H1 (cell line): ENCODE measurements at regions not wholly inside any gene's neighbourhood (a gene's known extent, or its start where the extent isn't known, plus 50 kb on each side); places are given as distances from the start of the nearest gene placed in this dataset.

Experiments used
- CTCF ChIA-PET: fragments of 300-600 bp; sonication (Branson Sonifier 250); formaldehyde crosslinking; loops from one replicate; lab custom pipeline; 2021; ENCODE audit not compliant: partially characterized antibody; lab: Charles Lee
- POLR2A ChIA-PET: fragments of 300-600 bp; sonication (Branson Sonifier 250); formaldehyde crosslinking; loops from one replicate; lab custom pipeline; 2021; ENCODE audit warnings: inconsistent platforms; ENCODE audit not compliant: partially characterized antibody; lab: Charles Lee
- DNase-seq, 2 experiments: peaks; one replicate each; pipeline versions ENCODE4 v3.0.0 to v3.0.0-alpha.2; 2010 to 2022; ENCODE audit warnings: low spot score in 2 of 2, low read depth in 1 of 2, mixed read lengths in 1 of 2
- FAIRE-seq: peaks from 2 replicates; lab custom pipeline; 2011; peaks lifted over from hg19 to GRCh38; lab: Jason Lieb, UNC
- H2AFZ ChIP-seq: 2 replicates; pipeline ENCODE4 v1.8.1; 2012; ENCODE audit warnings: low read length, inconsistent platforms
- H2AK5ac ChIP-seq: 2 replicates; pipeline ENCODE4 v1.6.1; 2013; ENCODE audit warnings: low read depth, low read length
- H2BK120ac ChIP-seq: replicated peaks from 2 replicates; pipeline ENCODE3; 2013; ENCODE audit warnings: low read depth, low read length, inconsistent platforms
- H2BK12ac ChIP-seq: 2 replicates; pipeline ENCODE4 v1.6.1; 2013; ENCODE audit warnings: low read depth, low read length
- H2BK15ac ChIP-seq: 2 replicates; pipeline ENCODE4 v1.6.1; 2013; ENCODE audit warnings: low read length
- H2BK20ac ChIP-seq: 2 replicates; pipeline ENCODE4 v1.6.1; 2013; ENCODE audit warnings: low read length
- H2BK5ac ChIP-seq: 2 replicates; pipeline ENCODE4 v1.6.1; 2013; ENCODE audit warnings: low read depth, low read length
- H3K14ac ChIP-seq: 2 replicates; pipeline ENCODE4 v1.6.1; 2013; ENCODE audit warnings: inconsistent platforms; ENCODE audit not compliant: insufficient read length
- H3K18ac ChIP-seq: 2 replicates; pipeline ENCODE4 v1.6.1; 2013; ENCODE audit warnings: low read length; ENCODE audit errors: extremely low read depth
- H3K23ac ChIP-seq: 2 replicates; pipeline ENCODE4 v1.6.1; 2013; ENCODE audit warnings: inconsistent platforms; ENCODE audit not compliant: insufficient read length
- H3K23me2 ChIP-seq: 2 replicates; pipeline ENCODE4 v1.6.1; 2013; ENCODE audit warnings: low read depth, low read length
- H3K27ac ChIP-seq: 2 replicates; pipeline ENCODE4 v1.6.1; 2011; ENCODE audit warnings: low read depth, low read length, inconsistent platforms
- H3K27me3 ChIP-seq, 4 experiments: replicated peaks in 1 of 4; 1 replicate in 1 of 4; 2 replicates in 3 of 4; pipeline versions ENCODE4 v1.6.1 to v1.8.1; 2011 to 2013; ENCODE audit warnings: low read length in 3 of 4, mild to moderate bottlenecking in 3 of 4, inconsistent platforms in 2 of 4, mixed read lengths in 2 of 4, moderate library complexity in 1 of 4; ENCODE audit not compliant: control insufficient read depth in 3 of 4, insufficient read depth in 3 of 4; ENCODE audit errors: extremely low read depth in 1 of 4
- H3K36me3 ChIP-seq, 4 experiments: 2 replicates each; pipeline versions ENCODE4 v1.6.1 to v1.8.1; 2011 to 2013; ENCODE audit warnings: mild to moderate bottlenecking in 4 of 4, low read length in 3 of 4, moderate library complexity in 2 of 4, control low read depth in 1 of 4, inconsistent platforms in 1 of 4; ENCODE audit not compliant: insufficient read depth in 4 of 4, control insufficient read depth in 2 of 4
- H3K4ac ChIP-seq: replicated peaks from 2 replicates; pipeline ENCODE3; 2013; ENCODE audit warnings: low read length, low read depth, mixed read lengths, inconsistent platforms; ENCODE audit not compliant: insufficient read length
- H3K4me1 ChIP-seq, 4 experiments: replicated peaks in 1 of 4; 1 replicate in 1 of 4; 2 replicates in 3 of 4; pipeline versions ENCODE4 v1.6.1 to v1.8.1; 2011 to 2013; ENCODE audit warnings: low read length in 3 of 4, inconsistent platforms in 2 of 4, mixed read lengths in 1 of 4; ENCODE audit not compliant: insufficient read depth in 4 of 4, control insufficient read depth in 3 of 4
- H3K4me2 ChIP-seq, 2 experiments: 2 replicates each; pipeline versions ENCODE4 v1.6.1 to v1.8.1; 2011 to 2013; ENCODE audit warnings: low read depth in 2 of 2, low read length in 2 of 2, control low read depth in 1 of 2, inconsistent platforms in 1 of 2, mild to moderate bottlenecking in 1 of 2; ENCODE audit not compliant: insufficient read depth in 1 of 2
- H3K4me3 ChIP-seq, 4 experiments: fragments of 200-600, 300-600 bp in 1 of 4; sonication (generic), shearing (Covaris generic), sonication (Bioruptor Twin) in 1 of 4; 2 replicates each; pipeline versions ENCODE4 v1.5.1 to v1.8.1; 2011 to 2016; ENCODE audit warnings: low read length in 4 of 4, low read depth in 3 of 4, control low read depth in 2 of 4, inconsistent platforms in 2 of 4, mild to moderate bottlenecking in 2 of 4, mixed read lengths in 1 of 4, moderate library complexity in 1 of 4; ENCODE audit not compliant: insufficient read depth in 2 of 4; ENCODE audit errors: extremely low read depth in 1 of 4
- H3K56ac ChIP-seq: replicated peaks from 2 replicates; pipeline ENCODE3; 2013; ENCODE audit warnings: low read depth, mild to moderate bottlenecking, mixed read lengths, low read length, inconsistent platforms; ENCODE audit not compliant: insufficient read length
- H3K79me1 ChIP-seq: 2 replicates; pipeline ENCODE4 v1.6.1; 2013; ENCODE audit warnings: low read depth, low read length, control low read depth
- H3K79me2 ChIP-seq, 2 experiments: 2 replicates each; pipeline versions ENCODE4 v1.6.1 to v1.8.1; 2012 to 2013; ENCODE audit warnings: low read length in 2 of 2, mild to moderate bottlenecking in 2 of 2, inconsistent platforms in 1 of 2; ENCODE audit not compliant: insufficient read depth in 2 of 2, control insufficient read depth in 1 of 2
- H3K9ac ChIP-seq, 4 experiments: replicated peaks in 1 of 4; 1 replicate in 1 of 4; 2 replicates in 3 of 4; pipeline versions ENCODE4 v1.6.1 to v1.8.1; 2011 to 2013; ENCODE audit warnings: low read depth in 3 of 4, low read length in 3 of 4, control low read depth in 2 of 4, mild to moderate bottlenecking in 2 of 4, moderate library complexity in 2 of 4, inconsistent platforms in 1 of 4; ENCODE audit errors: extremely low read depth in 1 of 4
- H3K9me3 ChIP-seq, 2 experiments: 2 replicates each; pipeline versions ENCODE4 v1.6.1 to v1.8.1; 2012 to 2013; ENCODE audit warnings: mild to moderate bottlenecking in 2 of 2, moderate library complexity in 2 of 2, control low read depth in 1 of 2, inconsistent platforms in 1 of 2, low read depth in 1 of 2, low read length in 1 of 2, mixed read lengths in 1 of 2; ENCODE audit not compliant: insufficient read depth in 2 of 2
- H4K20me1 ChIP-seq, 2 experiments: replicated peaks in 1 of 2; 2 replicates each; pipeline versions ENCODE3 to v1.8.1; 2011 to 2013; ENCODE audit warnings: inconsistent platforms in 2 of 2, low read length in 2 of 2, mild to moderate bottlenecking in 1 of 2; ENCODE audit not compliant: insufficient read depth in 2 of 2, control insufficient read depth in 1 of 2
- H4K5ac ChIP-seq: 2 replicates; pipeline ENCODE4 v1.6.1; 2013; ENCODE audit warnings: low read length, low read depth, mixed read lengths, inconsistent platforms; ENCODE audit not compliant: insufficient read length
- H4K8ac ChIP-seq: 2 replicates; pipeline ENCODE4 v1.8.0; 2013; ENCODE audit warnings: mild to moderate bottlenecking, moderate library complexity, low read length, inconsistent platforms; ENCODE audit not compliant: insufficient read depth; ENCODE audit errors: extremely low read depth
- H4K91ac ChIP-seq: replicated peaks from 2 replicates; pipeline ENCODE3; 2013; ENCODE audit warnings: low read length, mixed read lengths, inconsistent platforms; ENCODE audit not compliant: insufficient read length
- CEBPB ChIP-seq: IDR thresholded peaks from 2 replicates; pipeline ENCODE4 v1.6.1; 2012; ENCODE audit warnings: low read depth, low read length
- CHD1 ChIP-seq: IDR thresholded peaks from 2 replicates; pipeline ENCODE4 v1.6.1; 2012; ENCODE audit warnings: low read depth, low read length, improper control_type of control experiment
- EZH2 ChIP-seq: fragments of 200-600 bp; sonication (generic); IDR thresholded peaks from 2 replicates; pipeline ENCODE4 v1.7.1; 2012; ENCODE audit warnings: low read depth, mild to moderate bottlenecking, moderate library complexity, low read length, inconsistent platforms; ENCODE audit not compliant: severe bottlenecking
- JUND ChIP-seq: IDR thresholded peaks from 2 replicates; pipeline ENCODE4 v1.6.1; 2011; ENCODE audit warnings: mild to moderate bottlenecking, improper control_type of control experiment, low read length
- KDM1A ChIP-seq: fragments of 200-600, 300-600 bp; sonication (generic); IDR thresholded peaks from 2 replicates; pipeline ENCODE4 v1.7.1; 2016; ENCODE audit warnings: mild to moderate bottlenecking, low read length, borderline replicate concordance
- MAFK ChIP-seq: IDR thresholded peaks from 2 replicates; pipeline ENCODE4 v1.6.1; 2012; ENCODE audit warnings: low read depth, mild to moderate bottlenecking, improper control_type of control experiment, low read length
- NANOG ChIP-seq: IDR thresholded peaks from 2 replicates; pipeline ENCODE4 v1.6.1; 2011; ENCODE audit warnings: low read length, low read depth, mild to moderate bottlenecking, inconsistent platforms; ENCODE audit not compliant: insufficient read depth, poor library complexity, severe bottlenecking
- PHF8 ChIP-seq: fragments of 200-600 bp; sonication (generic); conservative IDR thresholded peaks from 2 replicates; pipeline ENCODE4 v1.7.1; 2012; ENCODE audit warnings: low read depth, mild to moderate bottlenecking, inconsistent platforms, low read length, moderate library complexity
- SAP30 ChIP-seq: fragments of 300-600 bp; sonication (generic); IDR thresholded peaks from 2 replicates; pipeline ENCODE4 v1.7.1; 2012; ENCODE audit warnings: low read length, moderate library complexity, mild to moderate bottlenecking, inconsistent platforms; ENCODE audit not compliant: insufficient read depth, insufficient replicate concordance
- TAF7 ChIP-seq: optimal IDR thresholded peaks from 2 replicates; pipeline ENCODE3; 2011; ENCODE audit warnings: low read depth, mild to moderate bottlenecking, inconsistent platforms, low read length, moderate library complexity, borderline replicate concordance
- TBP ChIP-seq: IDR thresholded peaks from 2 replicates; pipeline ENCODE4 v1.6.1; 2011; ENCODE audit warnings: low read depth, low read length, improper control_type of control experiment
- WGBS, 2 experiments: shearing (Covaris generic) in 1 of 2; methylation state at CpG; one replicate each; pipeline versions ENCODE4 v1.1.6 to v1.1.7; 2013 to 2015; ENCODE audit warnings: low lambda C conversion rate in 2 of 2, mixed read lengths in 2 of 2, inconsistent platforms in 1 of 2, low coverage in 1 of 2, missing lambda C conversion rate in 1 of 2; ENCODE audit not compliant: insufficient replicate concordance in 2 of 2, insufficient coverage in 1 of 2, insufficient read length in 1 of 2; ENCODE audit errors: extremely low coverage in 1 of 2, missing lambda C conversion rate in 1 of 2; 5-methylcytosine and 5-hydroxymethylcytosine counted together

- no peak overlapping the region for H3K4ac ChIP-seq
- DNase-seq (no peak), FAIRE-seq (no peak)
- H3K14ac ChIP-seq, result no peak overlapping the region
- H3K36me3 ChIP-seq, result no peaks in the 10 kb centered on the region
- H3K9me3 ChIP-seq, result no peaks in the 10 kb centered on the region
- H2BK12ac ChIP-seq, result no peak overlapping the region
- H2AFZ ChIP-seq, result no peak overlapping the region
- H3K9ac ChIP-seq, result no peak overlapping the region
- H2BK20ac ChIP-seq, result no peak overlapping the region
- no peak overlapping the region for H4K5ac ChIP-seq
- no peak overlapping the region for H2BK5ac ChIP-seq
- no peak for TF ChIP-seq TBP
- no peak for TF ChIP-seq EZH2
- TF ChIP-seq KDM1A, result no peak
- TF ChIP-seq PHF8, result no peak
- no peak for TF ChIP-seq JUND
- no peak for TF ChIP-seq SAP30
- no peak for TF ChIP-seq CEBPB
- TF ChIP-seq MAFK, result no peak
- no peak for TF ChIP-seq TAF7
- TF ChIP-seq NANOG, result no peak
- TF ChIP-seq CHD1, result no peak
- H3K27ac ChIP-seq, result no peak overlapping the region
- H3K79me2 ChIP-seq, result no peaks in the 10 kb centered on the region
- no peaks in the 10 kb centered on the region for H3K79me1 ChIP-seq
- H4K20me1 ChIP-seq, result no peaks in the 10 kb centered on the region
- no peak overlapping the region for H4K91ac ChIP-seq
- no peaks in the 10 kb centered on the region for H3K23me2 ChIP-seq
- H2AK5ac ChIP-seq, result no peak overlapping the region
- H3K18ac ChIP-seq, result no peak overlapping the region
- CTCF ChIA-PET, result interaction anchor here (1.0 to 1.4 kb wide), 3 partner anchors 9 to 184 kb away, joined by 3 to 4 read pairs (median 3); no protein-coding TSS in a partner anchor
- WGBS, 2 experiments, result 95% methylated on average over 2 of the region's 2 CpGs; no CpG with 5 or more reads in 1 of the 2 experiments
- H3K56ac ChIP-seq, result no peak overlapping the region
- H2BK15ac ChIP-seq, result no peak overlapping the region
- H3K23ac ChIP-seq, result no peak overlapping the region
- no peaks in the 10 kb centered on the region; a peak in 2 of 7 replicates for H3K4me1 ChIP-seq
- no peak overlapping the region for H4K8ac ChIP-seq
- no peaks in the 10 kb centered on the region; a peak in 1 of 7 replicates for H3K27me3 ChIP-seq
- H3K4me2 ChIP-seq, result no peak overlapping the region
- no peak overlapping the region for H3K4me3 ChIP-seq
- POLR2A ChIA-PET, result no interaction called here
- no peak overlapping the region for H2BK120ac ChIP-seq
These were observed 1183.0 kb downstream of the MAT2B start for GRCh38 chr5:164688437-164688836.
